Lung (tissue), 11 donors: ENCODE measurements at regions not wholly inside any gene's neighbourhood (a gene's known extent, or its start where the extent isn't known, plus 50 kb on each side); places are given as distances from the start of the nearest gene placed in this dataset.

Source experiments
- ATAC-seq: fragments of 200-7000 bp; cut with Tn5 transposase; one replicate; pipeline ENCODE4 v1.9.1; 2020; ENCODE audit warnings: moderate number of reproducible peaks; ENCODE audit not compliant: insufficient read depth, low FRiP score
- DNase-seq, 3 donors: peaks; one replicate each; pipeline ENCODE4 v3.0.0-alpha.2; 2013 to 2017
- H3K27ac ChIP-seq, 2 donors: one replicate each; pipeline ENCODE4 v1.5.1; 2013; ENCODE audit warnings: mild to moderate bottlenecking in 2 of 2, moderate library complexity in 2 of 2, control low read depth in 1 of 2, inconsistent platforms in 1 of 2, low read depth in 1 of 2, low read length in 1 of 2
- H3K27me3 ChIP-seq, 3 donors: one replicate each; pipeline ENCODE4 v1.5.1; 2013; ENCODE audit warnings: low read length in 2 of 3; ENCODE audit not compliant: control insufficient read depth in 3 of 3, insufficient read depth in 3 of 3
- H3K36me3 ChIP-seq, 4 donors: one replicate each; pipeline ENCODE4 v1.5.1; 2013; ENCODE audit warnings: low read length in 4 of 4, mild to moderate bottlenecking in 1 of 4, moderate library complexity in 1 of 4; ENCODE audit not compliant: control insufficient read depth in 4 of 4, insufficient read depth in 4 of 4
- H3K4me1 ChIP-seq, 5 donors: one replicate each; pipeline ENCODE4 v1.5.1; 2013; ENCODE audit warnings: low read length in 5 of 5, mild to moderate bottlenecking in 2 of 5, moderate library complexity in 1 of 5; ENCODE audit not compliant: control insufficient read depth in 5 of 5, insufficient read depth in 5 of 5
- H3K4me3 ChIP-seq: one replicate; pipeline ENCODE4 v1.5.1; 2013; ENCODE audit warnings: mild to moderate bottlenecking, control low read depth, moderate library complexity
- H3K9ac ChIP-seq, 2 donors: one replicate each; pipeline ENCODE4 v1.5.1; 2013; ENCODE audit warnings: low read length in 2 of 2, control low read depth in 1 of 2; ENCODE audit not compliant: insufficient read depth in 1 of 2
- H3K9me3 ChIP-seq, 4 donors: one replicate each; pipeline ENCODE4 v1.5.1; 2013; ENCODE audit warnings: low read length in 3 of 4, mild to moderate bottlenecking in 1 of 4, moderate library complexity in 1 of 4; ENCODE audit not compliant: control insufficient read depth in 4 of 4, insufficient read depth in 3 of 4
- CTCF ChIP-seq: IDR thresholded peaks from 2 replicates; pipeline ENCODE4 v1.5.1; 2012; ENCODE audit warnings: mild to moderate bottlenecking; ENCODE audit errors: control extremely low read depth, extremely low read depth
- WGBS, 2 donors: extraction: QIAGEN DNeasy Blood & Tissue Kit; methylation state at CpG; one replicate each; pipeline ENCODE4 v1.1.7; 2013; 5-methylcytosine and 5-hydroxymethylcytosine counted together
- donor health status: control.
- donor health status: control.
- donor health status: Bipolar disorder and iron deficiency.
- donor health status: healthy.
- donor health status: DM: yes; HTN: yes; CAD: no.

GRCh38 chr11:113533425-113533698 is 58.2 kb upstream of the DRD2 start:
- no peak for DNase-seq
- Histone ChIP-seq H3K27me3 (peaks cover 0 to 7% (median 2%) of the 10 kb centered on the region in 3 donors), H3K9me3 (peaks cover 0 to 6% (median 0%) of the 10 kb centered on the region in 4 donors), H3K27ac (no peak overlapping the region), H3K36me3 (no peaks in the 10 kb centered on the region), H3K4me1 (peaks cover 0 to 1% (median 0%) of the 10 kb centered on the region in 5 donors), H3K9ac (no peak overlapping the region), H3K4me3 (no peak overlapping the region)
- WGBS, 2 donors, result 71 to 81% methylated on average over 4 of the region's 4 CpGs
- no peak for ATAC-seq
- no peak for TF ChIP-seq CTCF

GRCh38 chr11:113532697-113533424 is 57.7 kb upstream of the DRD2 start:
- Histone ChIP-seq H3K9ac (no peak overlapping the region), H3K4me1 (peaks cover 0 to 2% (median 0%) of the 10 kb centered on the region in 5 donors), H3K4me3 (no peak overlapping the region), H3K9me3 (peaks cover 0 to 6% (median 0%) of the 10 kb centered on the region in 4 donors), H3K27me3 (peaks cover 0 to 7% (median 2%) of the 10 kb centered on the region in 3 donors), H3K27ac (no peak overlapping the region), H3K36me3 (no peaks in the 10 kb centered on the region)
- TF ChIP-seq CTCF, result peak; percentile 54
- ATAC-seq (peak; percentile 71), DNase-seq (peak; percentile 72 to 82 (median 77))
- WGBS, 2 donors, result 9 to 11% methylated on average over 9 of the region's 9 CpGs

GRCh38 chr11:113531575-113532451 is 56.6 kb upstream of the DRD2 start:
- Histone ChIP-seq H3K4me1 (peaks cover 0 to 2% (median 0%) of the 10 kb centered on the region in 5 donors), H3K4me3 (no peak overlapping the region), H3K9ac (no peak overlapping the region), H3K36me3 (no peaks in the 10 kb centered on the region), H3K27ac (no peak overlapping the region), H3K27me3 (peaks cover 0 to 7% (median 2%) of the 10 kb centered on the region in 3 donors), H3K9me3 (peaks cover 0 to 6% (median 0%) of the 10 kb centered on the region in 4 donors)
- 62 to 70% methylated on average over 8 of the region's 8 CpGs for WGBS, 2 donors
- no peak for TF ChIP-seq CTCF
- DNase-seq (peak in 1 of 3 donors; percentile 9), ATAC-seq (no peak)
